WTC11 (cell line): ENCODE measurements at regions not wholly inside any gene's neighbourhood (a gene's known extent, or its start where the extent isn't known, plus 50 kb on each side); places are given as distances from the start of the nearest gene placed in this dataset.
A peak's percentile ranks its signal among the peaks of the same experiment; 100 is the strongest.

ENCODE experiments used
- ATAC-seq: fragments of 200-7000 bp; cut with Tn5 transposase; 2 replicates; pipeline ENCODE4 v1.10.0; 2021; ENCODE audit warnings: mild to moderate bottlenecking, moderate library complexity
- CTCF ChIA-PET: fragments of 300-600 bp; sonication (Branson Sonifier 250); formaldehyde crosslinking; loops from one replicate; lab custom pipeline; 2021; ENCODE audit warnings: antibody characterized with exemption; lab: Charles Lee
- POLR2A ChIA-PET: fragments of 350-600 bp; sonication (Branson Sonifier 250); formaldehyde crosslinking; loops from one replicate; lab custom pipeline; 2021; ENCODE audit warnings: antibody characterized with exemption; lab: Charles Lee
- DNase-seq: peaks from one replicate; pipeline ENCODE4 v3.0.0; 2021; ENCODE audit warnings: low spot score
- H3K27ac Mint-ChIP-seq: 2 replicates; pipeline ENCODE4 v1.8.0; 2021; ENCODE audit warnings: mixed read lengths
- H3K27me3 Mint-ChIP-seq: 2 replicates; pipeline ENCODE4 v1.8.0; 2021; ENCODE audit warnings: low read depth, mild to moderate bottlenecking, moderate library complexity, mixed read lengths
- H3K36me3 Mint-ChIP-seq: 2 replicates; pipeline ENCODE4 v1.8.0; 2021; ENCODE audit warnings: mixed read lengths
- H3K4me1 Mint-ChIP-seq: 2 replicates; pipeline ENCODE4 v1.8.0; 2022; ENCODE audit warnings: mixed read lengths
- H3K4me3 Mint-ChIP-seq: 2 replicates; pipeline ENCODE4 v1.8.0; 2021; ENCODE audit warnings: mild to moderate bottlenecking, moderate library complexity, mixed read lengths
- H3K9me3 Mint-ChIP-seq: 2 replicates; pipeline ENCODE4 v1.8.0; 2021; ENCODE audit warnings: mixed read lengths
- CBFB ChIP-seq: sonication (generic); formaldehyde crosslinking; IDR thresholded peaks from 2 replicates; pipeline ENCODE4 v1.8.1; 2022; ENCODE audit warnings: mild to moderate bottlenecking, low read depth, missing genetic modification reagents
- CREB1 ChIP-seq: sonication (generic); formaldehyde crosslinking; IDR thresholded peaks from 2 replicates; pipeline ENCODE4 v1.8.0; 2023; ENCODE audit warnings: mild to moderate bottlenecking, missing genetic modification reagents
- CREM ChIP-seq: sonication (generic); formaldehyde crosslinking; IDR thresholded peaks from 2 replicates; pipeline ENCODE4 v1.8.1; 2022; ENCODE audit warnings: mild to moderate bottlenecking, missing genetic modification reagents, moderate library complexity
- GABPB1 ChIP-seq: sonication (generic); formaldehyde crosslinking; IDR thresholded peaks from 2 replicates; pipeline ENCODE4 v1.8.1; 2023; ENCODE audit warnings: mild to moderate bottlenecking, missing genetic modification reagents
- JAZF1 ChIP-seq: fragments of 250-450 bp; sonication (Bioruptor Pico); IDR thresholded peaks from 2 replicates; pipeline ENCODE4 v1.9.0; 2021; ENCODE audit warnings: moderate library complexity, mild to moderate bottlenecking, inconsistent platforms
- PRDM15 ChIP-seq: sonication (generic); formaldehyde crosslinking; IDR thresholded peaks from 2 replicates; pipeline ENCODE4 v1.8.0; 2022; ENCODE audit warnings: missing genetic modification reagents
- SMAD3 ChIP-seq: sonication (generic); formaldehyde crosslinking; IDR thresholded peaks from 2 replicates; pipeline ENCODE4 v1.8.0; 2022; ENCODE audit warnings: missing genetic modification reagents, mild to moderate bottlenecking, borderline replicate concordance
- SMAD4 ChIP-seq: sonication (generic); formaldehyde crosslinking; IDR thresholded peaks from 2 replicates; pipeline ENCODE4 v1.8.0; 2022; ENCODE audit warnings: mild to moderate bottlenecking, missing genetic modification reagents
- SOX15 ChIP-seq: fragments of 250-450 bp; sonication (Bioruptor Pico); IDR thresholded peaks from 2 replicates; pipeline ENCODE4 v1.9.0; 2021; ENCODE audit warnings: mild to moderate bottlenecking
- TEAD4 ChIP-seq: sonication (generic); formaldehyde crosslinking; IDR thresholded peaks from 2 replicates; pipeline ENCODE4 v1.8.0; 2022; ENCODE audit warnings: mild to moderate bottlenecking, missing genetic modification reagents
- ZNF396 ChIP-seq: fragments of 250-450 bp; sonication (Bioruptor Pico); IDR thresholded peaks from 2 replicates; pipeline ENCODE4 v1.8.0; 2021; ENCODE audit warnings: mild to moderate bottlenecking, moderate library complexity, borderline replicate concordance
- TF ChIP-seq, protein P1 (sequence below): fragments of 250-450 bp; sonication (Bioruptor Pico); IDR thresholded peaks from 2 replicates; pipeline ENCODE4 v1.9.0; 2021; ENCODE audit warnings: mild to moderate bottlenecking
- TF ChIP-seq, protein P2 (sequence below): sonication (generic); formaldehyde crosslinking; IDR thresholded peaks from 2 replicates; pipeline ENCODE4 v1.8.0; 2023; ENCODE audit warnings: missing genetic modification reagents
- TF ChIP-seq, protein P3 (sequence below): fragments of 200-600 bp; IDR thresholded peaks from 2 replicates; pipeline ENCODE4 v1.8.0; 2022; ENCODE audit warnings: antibody characterized with exemption
- TF ChIP-seq, protein P4 (sequence below): sonication (generic); formaldehyde crosslinking; IDR thresholded peaks from 2 replicates; pipeline ENCODE4 v1.8.1; 2022; ENCODE audit warnings: low read depth, missing genetic modification reagents, borderline replicate concordance
- TF ChIP-seq, protein P5 (sequence below): sonication (generic); formaldehyde crosslinking; IDR thresholded peaks from 2 replicates; pipeline ENCODE4 v1.8.1; 2022; ENCODE audit warnings: low read depth, mild to moderate bottlenecking, moderate library complexity, missing genetic modification reagents, borderline replicate concordance
- TF ChIP-seq, protein P6 (sequence below): fragments of 250-450 bp; sonication (Bioruptor Pico); IDR thresholded peaks from 2 replicates; pipeline ENCODE4 v1.8.0; 2021; ENCODE audit warnings: mild to moderate bottlenecking
- TF ChIP-seq, protein P7 (sequence below): sonication (generic); formaldehyde crosslinking; IDR thresholded peaks from 2 replicates; pipeline ENCODE4 v1.8.0; 2023; ENCODE audit warnings: mild to moderate bottlenecking, missing genetic modification reagents
- TF ChIP-seq, protein P8 (sequence below): fragments of 250-450 bp; sonication (Bioruptor Pico); IDR thresholded peaks from 2 replicates; pipeline ENCODE4 v1.9.0; 2021; ENCODE audit warnings: mild to moderate bottlenecking

DNA sequence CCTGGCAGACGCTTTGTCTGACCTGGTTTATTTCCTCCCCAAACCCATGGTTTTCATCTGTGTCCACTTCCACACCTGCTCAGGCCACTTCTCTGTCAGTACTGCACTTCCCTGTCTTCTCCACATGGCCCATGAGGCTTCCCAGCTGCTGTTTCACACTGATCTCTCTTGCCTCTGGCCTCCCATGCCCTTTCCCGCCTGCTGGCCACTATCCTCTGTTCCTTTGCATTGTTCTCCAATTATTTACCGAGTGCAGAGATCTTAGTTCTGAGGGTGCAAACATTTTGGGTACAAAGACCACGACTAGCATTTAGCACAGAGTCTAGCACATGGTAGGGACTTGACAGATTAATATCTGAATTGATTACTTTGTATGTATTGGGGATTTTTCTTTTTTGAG lies 174.8 kb upstream of the NPY2R start:
- H3K9me3 Mint-ChIP-seq: no peaks in the 10 kb centered on the region
- no peaks in the 10 kb centered on the region for H3K36me3 Mint-ChIP-seq
- no peaks in the 10 kb centered on the region; the same call in 1 of the 2 replicates for H3K27me3 Mint-ChIP-seq
- peaks cover 5% of the 10 kb centered on the region for H3K4me1 Mint-ChIP-seq
- no peak overlapping the region for H3K4me3 Mint-ChIP-seq
- no peak overlapping the region for H3K27ac Mint-ChIP-seq
- ATAC-seq (peak; percentile 56; the same call in 1 of the 2 replicates), DNase-seq (no peak)
- CTCF ChIA-PET: no interaction called here
- POLR2A ChIA-PET: no interaction called here
- TF ChIP-seq, protein P1, sequence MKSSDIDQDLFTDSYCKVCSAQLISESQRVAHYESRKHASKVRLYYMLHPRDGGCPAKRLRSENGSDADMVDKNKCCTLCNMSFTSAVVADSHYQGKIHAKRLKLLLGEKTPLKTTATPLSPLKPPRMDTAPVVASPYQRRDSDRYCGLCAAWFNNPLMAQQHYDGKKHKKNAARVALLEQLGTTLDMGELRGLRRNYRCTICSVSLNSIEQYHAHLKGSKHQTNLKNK: no peak
- TF ChIP-seq CREB1 (no peak), CREM (CRISPR knock-in tag) (no peak), ZNF396 (no peak), SMAD4 (CRISPR knock-in tag) (no peak), SMAD3 (CRISPR knock-in tag) (no peak), SOX15 (CRISPR knock-in tag) (no peak), PRDM15 (CRISPR knock-in tag) (no peak), CBFB (CRISPR knock-in tag) (no peak)
- TF ChIP-seq, protein P2, sequence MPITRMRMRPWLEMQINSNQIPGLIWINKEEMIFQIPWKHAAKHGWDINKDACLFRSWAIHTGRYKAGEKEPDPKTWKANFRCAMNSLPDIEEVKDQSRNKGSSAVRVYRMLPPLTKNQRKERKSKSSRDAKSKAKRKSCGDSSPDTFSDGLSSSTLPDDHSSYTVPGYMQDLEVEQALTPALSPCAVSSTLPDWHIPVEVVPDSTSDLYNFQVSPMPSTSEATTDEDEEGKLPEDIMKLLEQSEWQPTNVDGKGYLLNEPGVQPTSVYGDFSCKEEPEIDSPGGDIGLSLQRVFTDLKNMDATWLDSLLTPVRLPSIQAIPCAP (CRISPR knock-in tag): no peak
- TF ChIP-seq, protein P3, sequence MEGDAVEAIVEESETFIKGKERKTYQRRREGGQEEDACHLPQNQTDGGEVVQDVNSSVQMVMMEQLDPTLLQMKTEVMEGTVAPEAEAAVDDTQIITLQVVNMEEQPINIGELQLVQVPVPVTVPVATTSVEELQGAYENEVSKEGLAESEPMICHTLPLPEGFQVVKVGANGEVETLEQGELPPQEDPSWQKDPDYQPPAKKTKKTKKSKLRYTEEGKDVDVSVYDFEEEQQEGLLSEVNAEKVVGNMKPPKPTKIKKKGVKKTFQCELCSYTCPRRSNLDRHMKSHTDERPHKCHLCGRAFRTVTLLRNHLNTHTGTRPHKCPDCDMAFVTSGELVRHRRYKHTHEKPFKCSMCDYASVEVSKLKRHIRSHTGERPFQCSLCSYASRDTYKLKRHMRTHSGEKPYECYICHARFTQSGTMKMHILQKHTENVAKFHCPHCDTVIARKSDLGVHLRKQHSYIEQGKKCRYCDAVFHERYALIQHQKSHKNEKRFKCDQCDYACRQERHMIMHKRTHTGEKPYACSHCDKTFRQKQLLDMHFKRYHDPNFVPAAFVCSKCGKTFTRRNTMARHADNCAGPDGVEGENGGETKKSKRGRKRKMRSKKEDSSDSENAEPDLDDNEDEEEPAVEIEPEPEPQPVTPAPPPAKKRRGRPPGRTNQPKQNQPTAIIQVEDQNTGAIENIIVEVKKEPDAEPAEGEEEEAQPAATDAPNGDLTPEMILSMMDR: no peak

DNA sequence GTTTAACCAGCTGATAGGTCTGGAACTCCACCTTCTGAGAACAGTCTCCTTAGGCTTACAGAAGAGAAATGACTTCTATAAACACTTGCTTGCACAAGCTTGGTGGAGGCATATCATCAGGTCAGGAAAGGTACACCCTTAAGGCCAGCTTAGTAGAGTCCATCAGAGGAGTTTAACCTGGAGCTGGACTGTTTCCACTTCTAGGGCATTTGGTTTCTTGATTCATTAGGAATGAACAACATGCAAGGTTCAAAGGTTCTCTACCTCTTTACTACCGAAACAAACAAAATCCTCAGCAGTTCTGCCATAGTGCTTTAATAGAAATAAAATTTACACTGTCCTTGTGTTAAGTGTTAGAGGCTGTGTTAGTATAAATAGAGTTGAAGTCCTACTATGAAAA lies 171.4 kb upstream of the NPY2R start:
- Mint-ChIP-seq H3K4me1 (no peaks in the 10 kb centered on the region), H3K27ac (no peak overlapping the region), H3K36me3 (no peaks in the 10 kb centered on the region), H3K4me3 (no peak overlapping the region), H3K27me3 (no peaks in the 10 kb centered on the region; the same call in 1 of the 2 replicates), H3K9me3 (no peaks in the 10 kb centered on the region)
- ATAC-seq (no peak), DNase-seq (no peak)
- ChIA-PET POLR2A (no interaction called here), CTCF (no interaction called here)
- TF ChIP-seq, protein P4, sequence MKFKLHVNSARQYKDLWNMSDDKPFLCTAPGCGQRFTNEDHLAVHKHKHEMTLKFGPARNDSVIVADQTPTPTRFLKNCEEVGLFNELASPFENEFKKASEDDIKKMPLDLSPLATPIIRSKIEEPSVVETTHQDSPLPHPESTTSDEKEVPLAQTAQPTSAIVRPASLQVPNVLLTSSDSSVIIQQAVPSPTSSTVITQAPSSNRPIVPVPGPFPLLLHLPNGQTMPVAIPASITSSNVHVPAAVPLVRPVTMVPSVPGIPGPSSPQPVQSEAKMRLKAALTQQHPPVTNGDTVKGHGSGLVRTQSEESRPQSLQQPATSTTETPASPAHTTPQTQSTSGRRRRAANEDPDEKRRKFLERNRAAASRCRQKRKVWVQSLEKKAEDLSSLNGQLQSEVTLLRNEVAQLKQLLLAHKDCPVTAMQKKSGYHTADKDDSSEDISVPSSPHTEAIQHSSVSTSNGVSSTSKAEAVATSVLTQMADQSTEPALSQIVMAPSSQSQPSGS (CRISPR knock-in tag): no peak
- TF ChIP-seq JAZF1 (CRISPR knock-in tag) (no peak), TEAD4 (CRISPR knock-in tag) (no peak), GABPB1 (no peak)
- TF ChIP-seq, protein P5, sequence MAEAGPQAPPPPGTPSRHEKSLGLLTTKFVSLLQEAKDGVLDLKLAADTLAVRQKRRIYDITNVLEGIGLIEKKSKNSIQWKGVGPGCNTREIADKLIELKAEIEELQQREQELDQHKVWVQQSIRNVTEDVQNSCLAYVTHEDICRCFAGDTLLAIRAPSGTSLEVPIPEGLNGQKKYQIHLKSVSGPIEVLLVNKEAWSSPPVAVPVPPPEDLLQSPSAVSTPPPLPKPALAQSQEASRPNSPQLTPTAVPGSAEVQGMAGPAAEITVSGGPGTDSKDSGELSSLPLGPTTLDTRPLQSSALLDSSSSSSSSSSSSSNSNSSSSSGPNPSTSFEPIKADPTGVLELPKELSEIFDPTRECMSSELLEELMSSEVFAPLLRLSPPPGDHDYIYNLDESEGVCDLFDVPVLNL (CRISPR knock-in tag): no peak
- TF ChIP-seq, protein P6, sequence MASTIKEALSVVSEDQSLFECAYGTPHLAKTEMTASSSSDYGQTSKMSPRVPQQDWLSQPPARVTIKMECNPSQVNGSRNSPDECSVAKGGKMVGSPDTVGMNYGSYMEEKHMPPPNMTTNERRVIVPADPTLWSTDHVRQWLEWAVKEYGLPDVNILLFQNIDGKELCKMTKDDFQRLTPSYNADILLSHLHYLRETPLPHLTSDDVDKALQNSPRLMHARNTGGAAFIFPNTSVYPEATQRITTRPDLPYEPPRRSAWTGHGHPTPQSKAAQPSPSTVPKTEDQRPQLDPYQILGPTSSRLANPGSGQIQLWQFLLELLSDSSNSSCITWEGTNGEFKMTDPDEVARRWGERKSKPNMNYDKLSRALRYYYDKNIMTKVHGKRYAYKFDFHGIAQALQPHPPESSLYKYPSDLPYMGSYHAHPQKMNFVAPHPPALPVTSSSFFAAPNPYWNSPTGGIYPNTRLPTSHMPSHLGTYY: no peak
- TF ChIP-seq, protein P7, sequence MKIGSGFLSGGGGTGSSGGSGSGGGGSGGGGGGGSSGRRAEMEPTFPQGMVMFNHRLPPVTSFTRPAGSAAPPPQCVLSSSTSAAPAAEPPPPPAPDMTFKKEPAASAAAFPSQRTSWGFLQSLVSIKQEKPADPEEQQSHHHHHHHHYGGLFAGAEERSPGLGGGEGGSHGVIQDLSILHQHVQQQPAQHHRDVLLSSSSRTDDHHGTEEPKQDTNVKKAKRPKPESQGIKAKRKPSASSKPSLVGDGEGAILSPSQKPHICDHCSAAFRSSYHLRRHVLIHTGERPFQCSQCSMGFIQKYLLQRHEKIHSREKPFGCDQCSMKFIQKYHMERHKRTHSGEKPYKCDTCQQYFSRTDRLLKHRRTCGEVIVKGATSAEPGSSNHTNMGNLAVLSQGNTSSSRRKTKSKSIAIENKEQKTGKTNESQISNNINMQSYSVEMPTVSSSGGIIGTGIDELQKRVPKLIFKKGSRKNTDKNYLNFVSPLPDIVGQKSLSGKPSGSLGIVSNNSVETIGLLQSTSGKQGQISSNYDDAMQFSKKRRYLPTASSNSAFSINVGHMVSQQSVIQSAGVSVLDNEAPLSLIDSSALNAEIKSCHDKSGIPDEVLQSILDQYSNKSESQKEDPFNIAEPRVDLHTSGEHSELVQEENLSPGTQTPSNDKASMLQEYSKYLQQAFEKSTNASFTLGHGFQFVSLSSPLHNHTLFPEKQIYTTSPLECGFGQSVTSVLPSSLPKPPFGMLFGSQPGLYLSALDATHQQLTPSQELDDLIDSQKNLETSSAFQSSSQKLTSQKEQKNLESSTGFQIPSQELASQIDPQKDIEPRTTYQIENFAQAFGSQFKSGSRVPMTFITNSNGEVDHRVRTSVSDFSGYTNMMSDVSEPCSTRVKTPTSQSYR: no peak
- TF ChIP-seq, protein P8, sequence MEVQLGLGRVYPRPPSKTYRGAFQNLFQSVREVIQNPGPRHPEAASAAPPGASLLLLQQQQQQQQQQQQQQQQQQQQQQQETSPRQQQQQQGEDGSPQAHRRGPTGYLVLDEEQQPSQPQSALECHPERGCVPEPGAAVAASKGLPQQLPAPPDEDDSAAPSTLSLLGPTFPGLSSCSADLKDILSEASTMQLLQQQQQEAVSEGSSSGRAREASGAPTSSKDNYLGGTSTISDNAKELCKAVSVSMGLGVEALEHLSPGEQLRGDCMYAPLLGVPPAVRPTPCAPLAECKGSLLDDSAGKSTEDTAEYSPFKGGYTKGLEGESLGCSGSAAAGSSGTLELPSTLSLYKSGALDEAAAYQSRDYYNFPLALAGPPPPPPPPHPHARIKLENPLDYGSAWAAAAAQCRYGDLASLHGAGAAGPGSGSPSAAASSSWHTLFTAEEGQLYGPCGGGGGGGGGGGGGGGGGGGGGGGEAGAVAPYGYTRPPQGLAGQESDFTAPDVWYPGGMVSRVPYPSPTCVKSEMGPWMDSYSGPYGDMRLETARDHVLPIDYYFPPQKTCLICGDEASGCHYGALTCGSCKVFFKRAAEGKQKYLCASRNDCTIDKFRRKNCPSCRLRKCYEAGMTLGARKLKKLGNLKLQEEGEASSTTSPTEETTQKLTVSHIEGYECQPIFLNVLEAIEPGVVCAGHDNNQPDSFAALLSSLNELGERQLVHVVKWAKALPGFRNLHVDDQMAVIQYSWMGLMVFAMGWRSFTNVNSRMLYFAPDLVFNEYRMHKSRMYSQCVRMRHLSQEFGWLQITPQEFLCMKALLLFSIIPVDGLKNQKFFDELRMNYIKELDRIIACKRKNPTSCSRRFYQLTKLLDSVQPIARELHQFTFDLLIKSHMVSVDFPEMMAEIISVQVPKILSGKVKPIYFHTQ: no peak
